ENCODE measurements at regions not wholly inside any gene's neighbourhood (a gene's known extent, or its start where the extent isn't known, plus 50 kb on each side); places are given as distances from the start of the nearest gene placed in this dataset.

- ChIA-PET POLR2A (no interaction called here), CTCF (ENCODE audit: unreplicated experiment) (no interaction called here)
- Histone ChIP-seq H3K36me3 (ENCODE audit: insufficient read depth, low read length) (no peaks in the 10 kb centered on the region), H3K4me2 (ENCODE audit: low read length) (no peak overlapping the region), H3K9me3 (ENCODE audit: low read length) (no peaks in the 10 kb centered on the region), H2AFZ (ENCODE audit: low read length) (no peak overlapping the region), H3K4me3 (ENCODE audit: low read depth, low read length, poor library complexity, severe bottlenecking) (no peak overlapping the region), H3K4me1 (ENCODE audit: insufficient read depth, low read length, poor library complexity, severe bottlenecking) (no peaks in the 10 kb centered on the region), H3K79me2 (ENCODE audit: insufficient read depth, low read depth, low read length) (no peaks in the 10 kb centered on the region), H4K20me1 (ENCODE audit: insufficient read depth, low read length) (no peaks in the 10 kb centered on the region), H3K27ac (ENCODE audit: low read depth, low read length, poor library complexity, severe bottlenecking) (no peak overlapping the region), H3K9me2 (ENCODE audit: insufficient read depth, low read length) (no peaks in the 10 kb centered on the region)
- BruUV-seq (replicated peaks) = no TSS peak
- TF ChIP-seq EZH2phosphoT487 (IDR thresholded peaks at IDR 0.05; ENCODE audit: borderline replicate concordance, low read depth, low read length) = no peak
- TF ChIP-seq, protein P1, sequence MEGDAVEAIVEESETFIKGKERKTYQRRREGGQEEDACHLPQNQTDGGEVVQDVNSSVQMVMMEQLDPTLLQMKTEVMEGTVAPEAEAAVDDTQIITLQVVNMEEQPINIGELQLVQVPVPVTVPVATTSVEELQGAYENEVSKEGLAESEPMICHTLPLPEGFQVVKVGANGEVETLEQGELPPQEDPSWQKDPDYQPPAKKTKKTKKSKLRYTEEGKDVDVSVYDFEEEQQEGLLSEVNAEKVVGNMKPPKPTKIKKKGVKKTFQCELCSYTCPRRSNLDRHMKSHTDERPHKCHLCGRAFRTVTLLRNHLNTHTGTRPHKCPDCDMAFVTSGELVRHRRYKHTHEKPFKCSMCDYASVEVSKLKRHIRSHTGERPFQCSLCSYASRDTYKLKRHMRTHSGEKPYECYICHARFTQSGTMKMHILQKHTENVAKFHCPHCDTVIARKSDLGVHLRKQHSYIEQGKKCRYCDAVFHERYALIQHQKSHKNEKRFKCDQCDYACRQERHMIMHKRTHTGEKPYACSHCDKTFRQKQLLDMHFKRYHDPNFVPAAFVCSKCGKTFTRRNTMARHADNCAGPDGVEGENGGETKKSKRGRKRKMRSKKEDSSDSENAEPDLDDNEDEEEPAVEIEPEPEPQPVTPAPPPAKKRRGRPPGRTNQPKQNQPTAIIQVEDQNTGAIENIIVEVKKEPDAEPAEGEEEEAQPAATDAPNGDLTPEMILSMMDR (conservative IDR thresholded peaks at IDR 0.05; ENCODE audit: low read length) = no peak
- intact Hi-C loops (cut with micrococcal nuclease; ENCODE audit: unreplicated experiment) = no loop called here
- DNase-seq (ENCODE audit: low spot score) = no peak
Observed at GRCh38 chr3:159857840-159858239, 130.8 kb upstream of the IL12A start.

DNA sequence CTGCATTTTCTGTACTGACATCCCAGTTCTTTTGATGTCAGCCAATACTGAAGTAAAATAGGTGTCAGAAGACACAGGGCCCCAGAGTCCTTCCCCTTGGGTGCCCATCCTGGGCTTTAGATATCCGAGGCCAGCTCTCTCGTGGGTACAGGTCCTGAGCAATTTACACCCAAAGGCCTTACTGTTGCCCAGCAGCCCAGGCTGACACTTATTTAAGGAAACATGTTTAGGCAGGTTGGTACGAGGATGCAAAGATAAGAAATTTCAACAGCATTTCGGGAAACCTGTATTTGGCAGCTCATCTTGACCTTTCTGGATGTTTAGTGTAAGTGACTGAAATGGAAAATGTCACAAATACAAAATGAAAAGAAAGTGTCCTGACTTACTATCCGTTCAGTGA is 130.0 kb upstream of the IL12A start:
- TF ChIP-seq EZH2phosphoT487 (IDR thresholded peaks at IDR 0.05; ENCODE audit: borderline replicate concordance, low read depth, low read length) = no peak
- TF ChIP-seq, protein P1 (conservative IDR thresholded peaks at IDR 0.05; ENCODE audit: low read length) = no peak
- Histone ChIP-seq H3K9me2 (ENCODE audit: insufficient read depth, low read length) (no peaks in the 10 kb centered on the region), H3K79me2 (ENCODE audit: insufficient read depth, low read depth, low read length) (no peaks in the 10 kb centered on the region), H3K4me1 (ENCODE audit: insufficient read depth, low read length, poor library complexity, severe bottlenecking) (no peaks in the 10 kb centered on the region), H3K9me3 (ENCODE audit: low read length) (no peaks in the 10 kb centered on the region), H3K4me3 (ENCODE audit: low read depth, low read length, poor library complexity, severe bottlenecking) (no peak overlapping the region), H3K36me3 (ENCODE audit: insufficient read depth, low read length) (no peaks in the 10 kb centered on the region), H3K4me2 (ENCODE audit: low read length) (no peak overlapping the region), H2AFZ (ENCODE audit: low read length) (no peak overlapping the region), H4K20me1 (ENCODE audit: insufficient read depth, low read length) (no peaks in the 10 kb centered on the region), H3K27ac (ENCODE audit: low read depth, low read length, poor library complexity, severe bottlenecking) (no peak overlapping the region)
- ChIA-PET CTCF (ENCODE audit: unreplicated experiment) (no interaction called here), POLR2A (no interaction called here)
- DNase-seq (ENCODE audit: low spot score) = no peak
- intact Hi-C loops (cut with micrococcal nuclease; ENCODE audit: unreplicated experiment) = no loop called here
- no TSS peak for BruUV-seq (replicated peaks)

DNA sequence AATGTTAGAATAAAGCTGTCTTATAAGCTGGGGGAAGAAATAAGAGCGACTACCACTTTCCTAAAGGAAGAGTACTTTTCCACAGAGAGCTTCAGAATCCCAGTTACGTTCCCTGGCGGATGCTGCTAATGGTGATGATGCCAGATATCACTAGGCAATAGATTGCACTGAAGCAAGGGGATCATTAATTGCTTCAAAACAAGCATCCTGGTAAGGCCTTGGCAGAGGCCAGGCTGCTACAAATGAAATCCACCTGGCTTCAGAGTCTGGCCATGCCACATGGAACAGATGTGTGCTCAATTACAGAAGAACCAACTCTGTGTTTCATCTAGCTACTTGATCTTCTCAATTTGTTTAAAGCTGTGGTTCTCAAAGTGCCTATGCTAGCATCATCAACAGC is 129.2 kb upstream of the IL12A start:
- Histone ChIP-seq H3K79me2 (ENCODE audit: insufficient read depth, low read depth, low read length) (no peaks in the 10 kb centered on the region), H3K9me2 (ENCODE audit: insufficient read depth, low read length) (no peaks in the 10 kb centered on the region), H3K27ac (ENCODE audit: low read depth, low read length, poor library complexity, severe bottlenecking) (no peak overlapping the region), H3K4me2 (ENCODE audit: low read length) (no peak overlapping the region), H3K4me1 (ENCODE audit: insufficient read depth, low read length, poor library complexity, severe bottlenecking) (no peaks in the 10 kb centered on the region), H2AFZ (ENCODE audit: low read length) (no peak overlapping the region), H3K36me3 (ENCODE audit: insufficient read depth, low read length) (no peaks in the 10 kb centered on the region), H4K20me1 (ENCODE audit: insufficient read depth, low read length) (no peaks in the 10 kb centered on the region), H3K4me3 (ENCODE audit: low read depth, low read length, poor library complexity, severe bottlenecking) (no peak overlapping the region), H3K9me3 (ENCODE audit: low read length) (no peaks in the 10 kb centered on the region)
- no peak for DNase-seq (ENCODE audit: low spot score)
- intact Hi-C loops (cut with micrococcal nuclease; ENCODE audit: unreplicated experiment) = no loop called here
- BruUV-seq (replicated peaks) = no TSS peak
- CTCF ChIA-PET (ENCODE audit: unreplicated experiment) = interaction anchor here (0.9 kb wide), 1 partner anchor 19 kb away, joined by 3 read pairs; no protein-coding TSS in a partner anchor
- TF ChIP-seq EZH2phosphoT487 (IDR thresholded peaks at IDR 0.05; ENCODE audit: borderline replicate concordance, low read depth, low read length) = no peak
- TF ChIP-seq, protein P1 (conservative IDR thresholded peaks at IDR 0.05; ENCODE audit: low read length) = no peak
- POLR2A ChIA-PET = no interaction called here

Measured in OCI-LY7 (cell line).